ENCODE measurements at regions not wholly inside any gene's neighbourhood (a gene's known extent, or its start where the extent isn't known, plus 50 kb on each side); places are given as distances from the start of the nearest gene placed in this dataset.

DNA sequence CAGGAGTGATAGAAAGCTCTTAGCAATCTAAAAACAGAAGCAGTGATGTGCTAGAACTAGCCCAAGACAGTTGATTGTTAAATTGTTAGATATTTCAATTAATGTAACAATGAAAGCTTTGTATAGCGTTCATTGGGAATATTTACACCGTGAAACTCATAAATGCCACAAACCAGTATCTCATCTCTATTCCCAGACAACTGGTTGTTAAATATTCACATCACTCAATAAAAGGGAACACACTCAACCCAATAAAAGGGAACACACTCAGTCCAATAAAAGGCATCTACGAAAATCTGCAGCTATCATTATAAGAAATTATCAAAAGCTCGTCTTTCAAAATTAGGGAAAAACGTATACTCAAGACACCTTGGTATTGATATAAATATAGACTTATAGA is 270.9 kb downstream of the CYLC2 start:
- Histone ChIP-seq H3K4me2 (ENCODE audit: low read length, poor library complexity, severe bottlenecking) (no peak overlapping the region), H4K8ac (ENCODE audit: low read length) (no peak overlapping the region), H3K18ac (ENCODE audit: low read depth in 1 of 2, low read length in 2 of 2) (no peak overlapping the region), H3K9me3 (ENCODE audit: control insufficient read depth, low read length) (peaks cover 26% of the 10 kb centered on the region), H3K4me1 (ENCODE audit: control insufficient read depth, insufficient read depth, low read depth, low read length) (no peaks in the 10 kb centered on the region), H2AK5ac (ENCODE audit: low read length, severe bottlenecking) (no peak overlapping the region), H3K4me3 (ENCODE audit: insufficient read depth in 1 of 2, low read depth in 1 of 2, low read length in 2 of 2) (no peak overlapping the region), H2BK5ac (ENCODE audit: low read depth, low read length, poor library complexity, severe bottlenecking) (no peak overlapping the region), H2BK120ac (ENCODE audit: low read depth, low read length) (no peak overlapping the region), H3K79me1 (replicated peaks; ENCODE audit: low read length, poor library complexity, severe bottlenecking) (no peaks in the 10 kb centered on the region), H2BK12ac (ENCODE audit: low read length in 2 of 2) (no peak overlapping the region), H3K27me3 (ENCODE audit: control insufficient read depth in 1 of 2, insufficient read depth in 1 of 2, low read length in 2 of 2) (no peaks in the 10 kb centered on the region), H4K91ac (ENCODE audit: low read length) (no peak overlapping the region), H3K4ac (ENCODE audit: low read depth in 1 of 2, low read length in 2 of 2) (no peak overlapping the region), H3K23ac (ENCODE audit: low read length in 2 of 2) (no peak overlapping the region), H3K27ac (ENCODE audit: low read length, poor library complexity, severe bottlenecking) (no peak overlapping the region), H2AFZ (ENCODE audit: low read depth, low read length) (no peak overlapping the region), H3K14ac (ENCODE audit: low read length in 2 of 2) (no peak overlapping the region), H2BK15ac (ENCODE audit: low read depth, poor library complexity, severe bottlenecking) (no peak overlapping the region), H3K9ac (ENCODE audit: low read length) (no peak overlapping the region), H3K36me3 (ENCODE audit: control insufficient read depth in 1 of 2, insufficient read depth in 2 of 2, low read depth in 1 of 2, low read length in 2 of 2) (no peaks in the 10 kb centered on the region)
- no peak for DNase-seq
- WGBS: 81% methylated on average over 3 of the region's 5 CpGs

DNA sequence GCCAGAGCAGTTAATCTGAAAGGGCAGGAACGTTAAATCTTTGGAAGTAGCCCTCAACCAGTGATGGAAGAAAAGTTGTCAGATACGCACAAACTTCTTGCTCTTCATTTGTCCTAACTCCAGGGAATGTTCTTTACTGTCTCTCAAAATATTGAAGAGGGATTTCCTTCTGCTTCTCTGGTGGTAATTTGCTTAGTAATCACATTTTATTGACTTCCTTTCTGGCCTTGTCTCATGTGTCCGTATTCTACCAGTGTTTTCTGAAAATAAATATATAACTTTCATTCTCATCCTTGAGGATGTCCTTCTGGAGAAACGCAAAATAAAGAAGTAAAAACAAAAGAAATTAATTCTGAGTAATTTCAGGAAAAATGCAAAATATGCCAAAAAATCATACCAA is 282.1 kb downstream of the CYLC2 start:
- Histone ChIP-seq H2AFZ (ENCODE audit: low read depth, low read length) (no peak overlapping the region), H3K4me2 (ENCODE audit: low read length, poor library complexity, severe bottlenecking) (no peak overlapping the region), H3K27ac (ENCODE audit: low read length, poor library complexity, severe bottlenecking) (no peak overlapping the region), H3K4me1 (ENCODE audit: control insufficient read depth, insufficient read depth, low read depth, low read length) (no peaks in the 10 kb centered on the region), H3K4me3 (ENCODE audit: insufficient read depth in 1 of 2, low read depth in 1 of 2, low read length in 2 of 2) (no peak overlapping the region), H2AK5ac (ENCODE audit: low read length, severe bottlenecking) (no peak overlapping the region), H3K18ac (ENCODE audit: low read depth in 1 of 2, low read length in 2 of 2) (no peak overlapping the region), H2BK120ac (ENCODE audit: low read depth, low read length) (no peak overlapping the region), H2BK15ac (ENCODE audit: low read depth, poor library complexity, severe bottlenecking) (no peak overlapping the region), H4K91ac (ENCODE audit: low read length) (no peak overlapping the region), H3K23ac (ENCODE audit: low read length in 2 of 2) (no peak overlapping the region), H3K9ac (ENCODE audit: low read length) (no peak overlapping the region), H3K27me3 (ENCODE audit: control insufficient read depth in 1 of 2, insufficient read depth in 1 of 2, low read length in 2 of 2) (no peaks in the 10 kb centered on the region), H3K4ac (ENCODE audit: low read depth in 1 of 2, low read length in 2 of 2) (no peak overlapping the region), H3K36me3 (ENCODE audit: control insufficient read depth in 1 of 2, insufficient read depth in 2 of 2, low read depth in 1 of 2, low read length in 2 of 2) (no peaks in the 10 kb centered on the region), H2BK5ac (ENCODE audit: low read depth, low read length, poor library complexity, severe bottlenecking) (no peak overlapping the region), H2BK12ac (ENCODE audit: low read length in 2 of 2) (no peak overlapping the region), H3K14ac (ENCODE audit: low read length in 2 of 2) (no peak overlapping the region), H3K79me1 (replicated peaks; ENCODE audit: low read length, poor library complexity, severe bottlenecking) (no peaks in the 10 kb centered on the region), H3K9me3 (ENCODE audit: control insufficient read depth, low read length) (peaks cover 9% of the 10 kb centered on the region), H4K8ac (ENCODE audit: low read length) (no peak overlapping the region)
- DNase-seq: no peak
- WGBS: 50% methylated on average over 1 of the region's 4 CpGs

DNA sequence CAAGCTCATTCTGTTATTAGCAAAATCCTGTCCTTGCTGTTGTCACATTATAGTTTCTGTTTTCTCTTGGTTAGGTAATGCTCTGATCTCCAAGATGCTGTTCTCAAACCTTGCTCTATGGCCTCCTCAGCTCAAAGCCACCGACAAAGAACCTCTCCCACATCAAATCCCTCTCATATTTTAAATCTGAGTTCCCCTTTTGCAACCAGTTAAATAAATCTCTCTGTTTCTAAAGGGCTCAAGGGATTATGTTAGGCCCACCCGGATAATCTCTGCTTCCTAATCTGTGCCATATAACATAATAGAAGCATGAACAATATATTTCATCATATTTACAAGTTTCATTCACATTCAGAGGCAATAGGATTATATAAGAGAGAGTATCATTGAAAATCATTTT is 286.0 kb downstream of the CYLC2 start:
- Histone ChIP-seq H2AFZ (ENCODE audit: low read depth, low read length) (no peak overlapping the region), H3K79me1 (replicated peaks; ENCODE audit: low read length, poor library complexity, severe bottlenecking) (no peaks in the 10 kb centered on the region), H2BK12ac (ENCODE audit: low read length in 2 of 2) (no peak overlapping the region), H3K4me3 (ENCODE audit: insufficient read depth in 1 of 2, low read depth in 1 of 2, low read length in 2 of 2) (no peak overlapping the region), H3K18ac (ENCODE audit: low read depth in 1 of 2, low read length in 2 of 2) (no peak overlapping the region), H3K36me3 (ENCODE audit: control insufficient read depth in 1 of 2, insufficient read depth in 2 of 2, low read depth in 1 of 2, low read length in 2 of 2) (no peaks in the 10 kb centered on the region), H3K27me3 (ENCODE audit: control insufficient read depth in 1 of 2, insufficient read depth in 1 of 2, low read length in 2 of 2) (no peaks in the 10 kb centered on the region), H2AK5ac (ENCODE audit: low read length, severe bottlenecking) (no peak overlapping the region), H2BK120ac (ENCODE audit: low read depth, low read length) (no peak overlapping the region), H3K23ac (ENCODE audit: low read length in 2 of 2) (no peak overlapping the region), H2BK5ac (ENCODE audit: low read depth, low read length, poor library complexity, severe bottlenecking) (no peak overlapping the region), H2BK15ac (ENCODE audit: low read depth, poor library complexity, severe bottlenecking) (no peak overlapping the region), H3K14ac (ENCODE audit: low read length in 2 of 2) (no peak overlapping the region), H3K27ac (ENCODE audit: low read length, poor library complexity, severe bottlenecking) (no peak overlapping the region), H4K91ac (ENCODE audit: low read length) (no peak overlapping the region), H3K4me1 (ENCODE audit: control insufficient read depth, insufficient read depth, low read depth, low read length) (no peaks in the 10 kb centered on the region), H3K4me2 (ENCODE audit: low read length, poor library complexity, severe bottlenecking) (no peak overlapping the region), H4K8ac (ENCODE audit: low read length) (no peak overlapping the region), H3K4ac (ENCODE audit: low read depth in 1 of 2, low read length in 2 of 2) (no peak overlapping the region), H3K9me3 (ENCODE audit: control insufficient read depth, low read length) (peaks cover 6% of the 10 kb centered on the region), H3K9ac (ENCODE audit: low read length) (no peak overlapping the region)
- no peak for DNase-seq
- 46% methylated on average over 1 of the region's 2 CpGs for WGBS

DNA sequence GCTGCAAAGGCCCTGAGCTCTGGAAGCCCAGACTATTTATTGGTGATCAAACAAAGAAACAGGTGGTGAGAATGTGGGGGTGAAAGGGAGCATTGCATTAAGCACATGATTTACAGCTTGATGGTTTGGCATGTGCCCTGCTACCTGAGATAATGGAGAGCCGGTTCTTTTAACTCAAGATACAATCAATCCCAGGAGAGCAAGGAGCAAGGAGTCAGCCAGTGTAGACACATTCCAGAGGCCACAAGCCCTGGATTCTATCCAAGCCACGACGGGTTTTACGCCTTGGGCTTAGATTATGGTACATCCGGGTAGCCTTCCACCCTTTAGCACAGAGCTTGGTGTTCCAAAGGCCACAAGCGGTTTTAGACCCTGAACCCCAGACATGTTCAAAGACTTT is 292.2 kb downstream of the CYLC2 start:
- Histone ChIP-seq H4K91ac (ENCODE audit: low read length) (no peak overlapping the region), H2BK12ac (ENCODE audit: low read length in 2 of 2) (no peak overlapping the region), H2BK120ac (ENCODE audit: low read depth, low read length) (no peak overlapping the region), H3K9me3 (ENCODE audit: control insufficient read depth, low read length) (peaks cover 3% of the 10 kb centered on the region), H2AK5ac (ENCODE audit: low read length, severe bottlenecking) (no peak overlapping the region), H3K36me3 (ENCODE audit: control insufficient read depth in 1 of 2, insufficient read depth in 2 of 2, low read depth in 1 of 2, low read length in 2 of 2) (no peaks in the 10 kb centered on the region), H3K27me3 (ENCODE audit: control insufficient read depth in 1 of 2, insufficient read depth in 1 of 2, low read length in 2 of 2) (no peaks in the 10 kb centered on the region), H3K18ac (ENCODE audit: low read depth in 1 of 2, low read length in 2 of 2) (no peak overlapping the region), H3K14ac (ENCODE audit: low read length in 2 of 2) (no peak overlapping the region), H3K27ac (ENCODE audit: low read length, poor library complexity, severe bottlenecking) (no peak overlapping the region), H3K4me2 (ENCODE audit: low read length, poor library complexity, severe bottlenecking) (no peak overlapping the region), H3K4ac (ENCODE audit: low read depth in 1 of 2, low read length in 2 of 2) (no peak overlapping the region), H3K4me1 (ENCODE audit: control insufficient read depth, insufficient read depth, low read depth, low read length) (no peaks in the 10 kb centered on the region), H2BK15ac (ENCODE audit: low read depth, poor library complexity, severe bottlenecking) (no peak overlapping the region), H3K79me1 (replicated peaks; ENCODE audit: low read length, poor library complexity, severe bottlenecking) (no peaks in the 10 kb centered on the region), H4K8ac (ENCODE audit: low read length) (no peak overlapping the region), H3K23ac (ENCODE audit: low read length in 2 of 2) (no peak overlapping the region), H3K9ac (ENCODE audit: low read length) (no peak overlapping the region), H2AFZ (ENCODE audit: low read depth, low read length) (no peak overlapping the region), H3K4me3 (ENCODE audit: insufficient read depth in 1 of 2, low read depth in 1 of 2, low read length in 2 of 2) (no peak overlapping the region), H2BK5ac (ENCODE audit: low read depth, low read length, poor library complexity, severe bottlenecking) (no peak overlapping the region)
- 76% methylated on average over 6 of the region's 6 CpGs for WGBS
- DNase-seq: no peak
